Kidney glomerular epithelial cell (primary cell): ENCODE measurements at regions not wholly inside any gene's neighbourhood (a gene's known extent, or its start where the extent isn't known, plus 50 kb on each side); places are given as distances from the start of the nearest gene placed in this dataset.
"Not testable (repeated sequence)": the region's sequence is repeated elsewhere in the genome, so short reads cannot be mapped to it uniquely, and the experiment has no call there.

Experiments used
- DNase-seq: peaks from one replicate; lab custom pipeline; 2025; lab: John Stamatoyannopoulos, UW

DNA sequence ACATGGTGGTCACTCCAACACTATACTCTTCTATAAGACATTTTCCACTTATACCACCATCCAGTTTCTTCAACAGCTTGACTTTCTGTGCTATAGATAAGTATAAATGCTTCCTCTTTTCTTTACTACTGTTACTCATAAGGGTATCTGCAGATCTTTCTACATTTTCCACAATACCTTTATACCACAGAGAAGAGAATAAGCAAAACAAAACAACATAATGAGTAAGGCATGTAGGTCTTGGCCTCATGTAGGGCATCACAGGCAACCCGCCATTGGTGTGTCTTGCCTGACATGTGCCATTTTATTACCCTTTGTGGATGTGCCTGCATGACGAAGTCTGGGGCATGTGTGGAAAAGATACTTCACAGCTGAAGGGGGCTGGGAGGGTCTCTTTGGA, 265.3 kb upstream of the STARD13 start:
- DNase-seq, result no peak

DNA sequence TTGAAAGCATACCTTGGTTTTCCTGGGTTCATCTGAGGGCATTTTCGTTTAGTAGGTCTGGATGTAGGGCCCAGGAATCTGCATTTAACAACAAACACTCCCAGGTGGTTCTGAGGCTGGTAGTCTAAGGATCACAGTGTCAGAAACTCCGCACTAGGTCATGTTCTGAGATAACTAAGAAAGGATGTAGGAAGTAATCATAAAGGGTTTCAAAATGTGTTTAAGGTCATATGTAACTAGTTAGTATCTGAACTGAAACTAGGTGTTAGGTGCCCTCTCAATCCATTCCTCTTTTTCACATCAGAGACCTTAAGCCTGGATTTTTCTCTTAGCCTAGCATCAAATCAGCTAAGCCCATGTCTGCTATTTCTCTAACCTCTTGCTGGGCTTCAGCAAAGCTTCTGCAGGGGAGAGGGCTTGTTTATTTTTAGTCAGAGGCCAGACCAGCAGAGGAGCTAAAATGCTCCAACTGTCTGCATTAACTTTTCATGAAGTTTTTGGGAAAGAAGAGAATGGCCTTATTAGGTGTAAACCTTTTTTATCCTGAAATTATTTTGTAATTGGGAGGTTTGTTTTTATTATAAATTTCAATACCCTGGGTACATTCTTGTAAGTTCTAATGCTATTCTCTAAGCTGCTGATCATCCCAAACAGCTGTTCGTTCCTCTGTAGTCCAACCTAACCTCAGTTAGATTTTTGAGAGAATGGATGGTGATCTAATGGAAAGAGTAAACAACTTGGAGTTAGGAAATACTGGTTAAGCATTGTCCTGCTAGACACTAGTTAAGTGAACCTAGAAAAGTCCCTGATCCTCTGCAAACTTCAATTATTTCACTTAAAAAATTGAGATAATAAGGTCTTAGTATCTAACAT, 262.8 kb upstream of the RFC3 start:
- no peak for DNase-seq

DNA sequence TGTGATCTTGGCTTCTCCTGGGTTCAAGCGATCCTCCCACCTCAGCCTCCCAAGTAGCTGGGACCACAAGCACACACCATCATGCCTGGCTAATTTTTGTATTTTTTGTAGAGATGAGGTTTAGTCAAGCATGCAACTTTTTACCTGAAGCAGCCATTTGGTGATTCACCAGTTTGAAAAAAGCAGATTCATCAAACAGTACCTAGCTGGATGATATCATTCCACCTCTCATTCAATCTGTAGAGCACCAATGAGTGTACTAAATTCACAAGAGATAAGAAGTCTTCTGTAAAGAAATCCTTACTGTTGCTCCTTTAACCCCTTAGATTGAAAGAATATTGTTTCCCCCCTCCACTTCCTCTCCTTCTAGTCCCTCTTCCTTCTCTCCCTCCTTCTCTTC, 261.1 kb upstream of the RFC3 start:
- peak; percentile 82 for DNase-seq

DNA sequence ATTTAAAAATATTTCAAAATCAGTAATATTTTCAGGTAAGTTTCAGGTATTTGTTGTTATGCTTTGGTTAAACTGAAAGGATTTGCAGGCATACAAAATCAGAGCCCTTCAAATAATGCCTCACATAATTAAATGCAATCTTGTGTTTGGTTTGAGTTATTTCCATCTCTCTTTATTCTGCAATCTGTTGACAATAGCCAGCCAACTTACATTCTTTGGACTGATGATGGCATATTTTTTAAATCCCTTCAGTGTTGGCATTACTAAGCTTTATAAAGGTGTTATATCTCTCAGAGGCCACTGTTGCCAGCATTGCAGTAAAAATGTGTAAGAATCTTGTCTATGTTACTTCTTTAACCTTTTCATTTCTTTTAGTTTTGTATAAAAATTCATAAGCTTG, 257.2 kb upstream of the RFC3 start:
- no peak for DNase-seq

DNA sequence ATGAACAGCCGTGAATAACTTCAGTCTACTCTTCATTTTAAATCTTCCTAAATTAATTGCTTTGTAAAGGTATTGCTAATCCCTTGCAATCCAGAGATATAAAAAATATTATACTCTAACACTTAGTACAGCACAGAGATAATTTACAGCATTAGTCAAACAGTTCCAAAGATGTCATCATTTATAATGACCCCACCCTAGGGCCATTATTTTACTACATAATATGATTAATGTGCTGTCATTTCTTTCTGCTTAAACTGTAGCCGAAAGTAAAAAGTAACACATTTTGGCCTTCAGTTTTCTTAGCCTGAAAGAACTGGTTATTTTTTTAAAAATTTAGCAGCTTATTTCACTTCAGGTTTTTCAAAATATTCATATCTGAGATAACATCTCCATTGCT, 256.3 kb upstream of the RFC3 start:
- no peak for DNase-seq

DNA sequence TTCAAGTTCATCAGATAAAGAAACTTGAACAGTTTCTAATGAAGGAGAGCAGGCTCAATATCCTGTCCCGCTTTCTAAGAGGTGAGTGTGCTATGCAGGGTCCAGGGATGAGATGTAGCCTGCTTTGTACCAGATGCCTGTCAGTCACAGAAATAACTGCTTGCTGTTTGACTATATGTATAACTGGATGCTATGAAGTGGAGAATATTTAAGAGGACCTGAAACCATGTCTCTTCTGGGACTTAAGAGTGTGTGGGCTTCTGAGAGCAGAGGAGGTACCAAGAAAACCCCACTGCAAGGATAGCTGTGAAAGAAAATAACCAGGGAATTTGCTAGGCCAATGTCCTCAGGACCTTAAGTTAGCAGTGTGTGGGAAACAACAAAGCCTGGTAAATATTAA, 246.3 kb upstream of the RFC3 start:
- no peak for DNase-seq

DNA sequence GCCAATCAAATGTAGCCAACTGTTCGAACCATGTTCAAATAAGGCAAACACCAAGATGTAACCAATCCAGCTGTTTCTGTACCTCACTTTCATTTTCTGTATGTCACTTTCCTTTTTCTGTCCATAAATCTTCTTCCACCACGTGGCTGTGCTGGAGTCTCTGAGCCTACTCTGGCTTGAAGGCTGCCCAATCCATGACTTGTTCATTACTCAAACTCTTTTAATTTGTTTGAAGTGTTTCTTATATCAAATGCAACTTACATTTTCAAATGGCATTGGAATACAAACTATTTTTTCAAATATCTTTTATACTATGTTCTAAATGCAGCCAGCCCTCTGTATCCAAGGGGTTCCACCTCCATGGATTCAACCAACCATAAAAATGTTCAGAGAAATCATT, 245.6 kb upstream of the RFC3 start:
- not testable (repeated sequence) for DNase-seq

DNA sequence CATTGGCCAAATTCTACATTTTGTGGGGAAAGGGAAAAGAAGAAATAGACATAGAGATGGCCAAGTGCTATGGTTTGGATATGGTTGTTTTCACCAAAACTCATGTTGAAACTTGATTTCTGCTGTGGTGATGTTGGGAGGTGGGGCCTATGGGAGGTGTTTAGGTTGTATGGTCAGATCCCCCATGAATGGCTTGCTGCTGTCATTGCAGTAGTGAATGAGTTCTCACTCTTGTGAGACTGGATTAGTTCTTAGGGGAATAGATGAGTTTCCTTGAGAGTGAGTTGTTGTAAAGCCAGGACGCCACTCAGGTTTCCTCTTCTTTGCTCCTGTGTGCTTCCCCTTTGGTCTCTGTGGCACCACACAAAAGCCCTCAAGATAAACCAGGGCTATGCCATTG, 242.6 kb upstream of the RFC3 start:
- DNase-seq, result no peak

DNA sequence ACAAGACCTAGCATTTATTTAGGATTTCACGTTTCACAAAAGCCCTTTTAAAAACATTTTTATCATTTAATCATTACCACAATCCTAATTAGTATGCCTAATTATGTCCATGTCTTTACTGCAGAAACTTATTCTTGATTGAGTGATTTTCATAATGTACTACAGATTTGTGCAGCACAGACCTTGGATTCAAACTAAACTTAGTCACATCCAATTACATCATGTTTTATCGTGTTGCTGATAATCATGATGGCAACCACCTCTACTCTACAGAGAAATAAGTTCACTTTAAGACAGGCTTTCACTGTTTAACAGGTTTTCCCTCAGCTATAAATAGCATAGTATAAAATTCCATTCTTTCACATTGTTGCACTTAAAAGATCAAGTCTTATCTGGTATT, 240.9 kb upstream of the RFC3 start:
- DNase-seq, result no peak

DNA sequence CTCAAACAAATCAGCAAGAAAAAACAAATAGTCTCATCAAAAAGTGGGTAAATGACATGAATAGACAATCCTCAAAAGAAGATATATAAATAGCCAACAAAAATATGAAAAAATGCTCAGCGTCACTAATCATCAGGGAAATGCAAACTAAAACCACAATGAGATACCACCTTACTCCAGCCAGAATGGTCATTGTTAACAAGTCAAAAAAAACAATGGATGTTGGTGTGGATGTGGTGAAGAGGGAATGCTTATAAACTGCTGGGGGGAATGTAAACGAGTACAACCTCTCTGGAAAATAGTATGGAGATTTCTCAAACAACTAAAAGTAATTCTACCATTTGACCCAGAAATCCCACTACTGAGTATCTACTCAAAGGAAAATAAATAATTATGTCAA, 239.2 kb upstream of the RFC3 start:
- DNase-seq, result no peak

DNA sequence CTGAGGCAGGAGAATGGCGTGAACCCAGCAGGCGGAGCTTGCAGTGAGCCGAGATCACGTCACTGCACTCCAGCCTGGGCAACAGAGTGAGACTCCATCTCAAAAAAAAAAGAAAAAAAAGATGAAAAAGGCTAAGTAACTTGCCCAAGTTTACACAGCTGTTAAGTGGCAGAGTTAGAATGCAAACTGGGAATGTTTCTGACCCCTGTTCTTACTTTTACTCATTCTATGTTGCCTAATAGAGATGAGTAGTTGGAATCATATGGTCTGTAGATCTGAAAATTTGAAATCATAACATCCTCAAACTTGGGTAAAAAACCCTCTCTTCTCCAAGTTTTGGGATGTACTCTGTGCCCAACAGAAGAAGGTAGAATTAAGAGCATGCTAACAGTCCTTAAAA, 235.8 kb upstream of the RFC3 start:
- no peak for DNase-seq

DNA sequence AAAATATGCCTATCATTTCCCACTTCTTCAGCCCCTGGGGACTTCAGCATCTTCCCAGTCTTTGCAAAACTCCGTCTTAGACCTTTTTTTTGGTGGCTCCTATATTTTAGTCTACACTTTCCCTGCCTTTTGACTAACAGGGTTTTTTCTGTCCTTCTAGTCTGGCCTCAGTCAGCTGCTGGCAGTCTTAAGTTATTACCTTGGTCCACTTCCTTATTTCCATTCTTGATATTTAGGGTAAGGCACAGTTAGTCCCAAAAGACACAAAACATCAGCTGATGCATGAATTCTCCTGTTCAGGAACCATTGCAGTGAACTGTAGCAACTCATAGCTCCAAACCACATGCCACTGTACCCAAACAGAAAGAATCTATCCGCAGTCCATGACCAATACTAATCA, 234.6 kb upstream of the RFC3 start:
- DNase-seq, result no peak

DNA sequence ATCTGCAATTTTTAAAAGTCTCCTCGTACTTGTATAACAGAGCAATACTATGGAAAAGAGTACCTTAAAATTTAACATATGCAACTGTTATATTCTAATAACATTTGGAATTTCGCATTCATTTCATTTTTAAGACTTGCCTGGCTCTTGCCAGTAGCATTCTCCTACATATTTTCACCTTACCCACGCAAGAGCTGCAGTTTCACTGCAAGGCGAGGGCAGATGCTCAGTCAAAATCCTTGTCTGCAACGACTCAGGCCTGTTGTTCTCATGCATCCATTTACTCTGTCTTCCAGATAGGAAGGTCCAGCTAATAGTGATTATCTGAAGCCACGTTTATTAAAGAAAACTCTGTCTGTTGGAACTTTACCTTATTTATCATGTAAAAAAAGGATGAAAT, 227.0 kb upstream of the RFC3 start:
- DNase-seq, result no peak

DNA sequence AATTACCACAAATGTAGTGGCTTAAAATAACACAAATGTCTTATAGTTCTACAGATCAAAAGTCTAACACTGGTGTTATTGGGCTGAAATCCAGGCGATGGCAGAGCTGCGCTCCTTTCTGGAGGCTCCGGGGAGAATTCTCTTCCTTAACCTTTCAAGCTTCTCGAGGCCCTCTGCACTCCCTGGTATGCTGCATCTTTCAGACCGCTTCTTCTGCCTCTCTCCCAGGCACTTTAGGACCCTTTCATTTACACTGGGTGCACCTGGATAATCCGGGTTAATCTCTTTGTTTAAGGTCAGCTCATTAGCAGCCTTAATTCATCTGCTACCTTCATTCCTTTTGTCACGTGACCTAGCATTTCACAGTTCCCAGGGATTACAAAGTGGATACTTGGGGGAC, 211.3 kb upstream of the RFC3 start:
- no peak for DNase-seq

DNA sequence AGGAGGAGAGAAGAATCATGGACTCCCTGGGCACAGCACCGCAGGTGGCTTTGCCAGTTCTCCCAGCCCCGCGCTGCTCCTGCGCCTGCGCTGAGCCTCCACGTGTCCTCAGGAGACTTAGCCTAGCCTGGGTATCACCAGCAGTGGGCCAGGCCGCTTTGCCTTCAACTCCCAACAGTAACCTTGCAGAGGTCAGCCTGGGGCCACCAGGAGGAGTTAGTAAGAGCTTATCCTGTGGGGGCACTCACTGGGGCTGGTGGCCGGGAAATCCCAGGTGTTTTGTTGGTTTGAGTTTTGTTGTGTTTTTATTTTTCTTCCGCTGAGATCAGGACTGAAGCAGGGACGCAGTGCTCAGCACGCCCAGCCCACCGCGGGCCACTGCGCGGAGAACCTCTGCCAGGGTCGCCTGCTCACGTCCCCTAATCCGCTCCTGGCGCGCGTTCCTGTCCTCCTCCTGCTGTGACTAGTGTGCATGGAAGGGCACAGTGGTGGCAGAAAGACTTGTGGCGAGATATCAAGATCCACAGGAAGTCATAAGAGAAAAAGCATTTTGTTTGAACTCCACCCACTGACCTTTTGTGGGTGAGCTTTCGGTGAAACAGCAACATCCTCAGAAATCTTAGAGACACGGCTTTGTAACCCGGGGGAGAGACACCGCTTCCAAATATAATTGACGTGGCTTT, 207.4 kb upstream of the RFC3 start:
- DNase-seq, result peak; percentile 47

DNA sequence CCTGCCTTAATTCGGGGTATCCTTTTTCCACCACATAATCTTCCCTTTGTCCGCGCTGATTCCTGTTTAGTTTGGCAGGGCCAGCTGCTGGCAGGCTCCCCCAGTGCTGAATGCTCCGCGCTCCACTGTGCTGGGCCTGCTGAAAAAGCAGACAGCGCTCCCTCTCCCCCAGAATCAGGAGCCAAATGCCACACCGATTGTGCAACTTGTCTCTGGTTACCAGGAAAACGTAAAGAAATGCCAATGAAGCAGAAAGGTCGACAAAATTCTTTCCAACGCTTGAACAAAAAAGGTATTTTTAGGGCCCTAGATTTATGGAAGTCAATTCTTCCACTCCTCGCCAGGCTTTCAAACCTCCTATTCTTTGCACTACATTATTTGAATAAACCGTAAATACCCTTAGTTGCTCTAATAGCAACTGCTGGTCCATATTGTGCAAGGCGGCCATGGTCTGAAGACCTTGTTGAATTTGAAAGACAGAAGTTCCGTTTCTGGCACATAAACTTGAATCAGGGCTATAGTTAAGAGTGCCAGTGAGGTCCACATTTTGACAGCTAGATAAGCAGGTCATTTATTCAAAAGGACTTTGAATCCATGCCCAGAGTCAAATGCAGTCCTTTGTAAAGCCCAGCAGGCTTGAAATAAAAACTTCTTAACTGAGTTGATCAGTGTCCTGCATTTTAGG, 206.7 kb upstream of the RFC3 start:
- DNase-seq, result peak; percentile 82

DNA sequence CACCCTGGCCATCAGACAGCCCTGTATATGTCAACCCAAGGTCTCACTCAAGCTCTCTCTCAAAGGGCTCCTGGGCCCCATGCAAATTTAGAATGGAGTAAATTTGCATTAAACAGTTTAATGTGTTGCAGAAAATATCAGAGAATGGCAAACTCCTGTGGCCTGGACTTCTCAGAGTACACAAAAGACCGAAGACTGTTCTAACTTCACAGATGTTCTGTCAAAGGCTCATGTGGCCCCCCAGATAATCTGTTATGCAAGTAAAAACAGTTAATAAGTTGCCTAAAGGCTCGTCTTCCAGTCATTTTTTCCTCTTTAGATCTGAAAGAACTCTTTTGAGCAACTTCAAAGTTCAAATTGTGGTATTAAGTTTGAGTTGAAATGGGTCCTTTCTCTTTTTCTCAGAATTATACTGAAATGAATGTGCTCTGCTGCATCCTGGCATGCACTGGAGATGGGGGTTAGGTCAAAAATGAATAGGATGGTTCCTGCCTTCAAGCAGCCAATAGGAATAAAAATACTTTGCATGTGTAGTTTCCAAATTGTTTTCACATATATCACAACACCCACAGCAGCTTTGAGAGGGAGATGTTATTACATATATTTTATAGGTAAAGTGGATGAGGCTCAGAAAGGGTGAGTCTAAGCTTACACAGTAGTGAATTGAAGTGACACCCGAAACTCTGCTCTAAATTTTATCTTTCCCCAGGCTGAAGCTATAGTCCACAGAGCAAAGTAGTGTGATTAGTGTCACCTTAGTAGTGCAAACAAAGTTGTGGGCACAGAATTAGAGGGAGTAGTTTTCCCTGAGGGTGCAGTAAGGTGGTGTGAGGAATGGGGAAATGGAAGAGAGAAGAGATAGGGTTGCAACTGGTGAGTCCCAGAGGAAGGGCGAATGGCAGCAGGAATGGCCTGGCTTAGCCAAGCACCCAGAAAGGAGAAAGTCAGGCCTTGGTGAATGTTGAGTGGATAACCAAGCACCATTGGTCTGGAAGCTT, 205.0 kb upstream of the RFC3 start:
- DNase-seq, result no peak

DNA sequence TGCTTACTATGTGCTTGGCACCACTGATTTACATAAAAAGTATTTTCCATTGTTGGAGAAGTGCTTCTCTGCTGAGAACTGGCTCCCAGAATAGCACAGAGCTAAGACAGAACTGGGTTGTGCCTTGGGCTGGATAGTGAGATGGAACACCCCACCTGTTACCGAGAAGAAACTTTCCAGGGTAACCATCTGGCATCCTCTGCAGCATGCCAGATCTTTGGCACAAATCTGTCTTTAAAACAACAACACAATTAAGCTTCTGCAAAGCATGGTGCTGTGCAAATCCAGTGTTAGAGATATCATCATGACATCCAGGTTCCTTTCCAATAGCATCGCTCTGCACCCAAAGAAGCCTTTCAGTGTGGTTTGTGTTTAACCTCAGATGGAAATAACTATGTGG, 202.5 kb upstream of the RFC3 start:
- no peak for DNase-seq

DNA sequence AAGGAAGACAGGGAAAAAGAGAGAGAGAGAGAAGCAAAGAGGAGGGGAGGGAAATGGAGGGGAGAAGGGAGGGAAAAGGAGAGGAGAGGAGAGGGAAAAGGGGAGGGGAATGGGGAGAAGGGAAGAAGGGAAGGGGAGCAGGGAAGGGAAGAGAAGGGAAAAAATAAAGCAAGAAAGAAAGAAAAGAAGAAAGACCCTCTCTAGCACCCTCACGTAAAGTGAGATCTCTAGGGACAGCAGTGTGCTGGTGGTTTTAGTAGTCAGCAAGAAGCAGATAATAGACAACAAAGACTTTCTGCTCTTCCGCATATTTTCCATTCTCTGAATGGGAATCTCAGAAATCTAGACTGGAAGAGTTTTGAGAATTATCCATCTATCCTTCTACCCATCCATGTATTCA, 201.8 kb upstream of the RFC3 start:
- DNase-seq, result no peak

DNA sequence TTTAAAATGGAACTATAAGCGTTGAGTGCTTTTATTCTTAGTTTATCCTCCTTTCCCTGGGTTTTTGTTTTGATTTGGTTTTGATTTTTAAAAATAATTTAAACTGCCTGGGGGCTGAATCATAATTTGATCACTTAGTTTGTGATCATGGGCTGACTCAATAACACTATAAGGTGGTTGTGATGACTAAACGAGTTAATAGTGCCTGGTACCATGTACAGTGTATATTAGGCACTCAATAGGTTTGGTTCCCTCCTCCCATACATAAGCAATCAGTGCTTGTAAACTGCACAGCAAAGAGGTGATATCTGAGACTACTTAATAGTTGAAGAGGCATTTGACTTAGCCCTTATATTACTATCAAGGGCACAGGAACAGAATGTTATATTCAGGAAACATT, 200.9 kb upstream of the RFC3 start:
- no peak for DNase-seq

DNA sequence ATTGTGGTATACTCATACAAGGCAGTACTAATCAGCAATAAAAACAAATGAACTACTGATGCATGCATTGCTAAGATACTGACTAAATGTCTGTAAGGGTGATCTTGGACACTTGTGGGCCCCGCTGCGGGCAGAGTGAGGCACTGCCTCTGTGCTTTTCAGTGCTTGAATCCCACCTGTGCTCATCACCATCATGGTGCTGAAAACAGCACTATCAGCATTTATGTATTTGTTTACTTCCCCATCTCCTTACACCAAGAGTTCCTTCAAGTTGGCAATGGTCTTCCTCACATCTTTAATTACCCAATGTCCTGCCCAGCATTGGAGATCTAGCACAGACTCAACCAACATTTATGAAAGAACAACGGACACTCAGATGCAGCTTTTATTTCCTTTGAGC, 193.7 kb upstream of the RFC3 start:
- no peak for DNase-seq

DNA sequence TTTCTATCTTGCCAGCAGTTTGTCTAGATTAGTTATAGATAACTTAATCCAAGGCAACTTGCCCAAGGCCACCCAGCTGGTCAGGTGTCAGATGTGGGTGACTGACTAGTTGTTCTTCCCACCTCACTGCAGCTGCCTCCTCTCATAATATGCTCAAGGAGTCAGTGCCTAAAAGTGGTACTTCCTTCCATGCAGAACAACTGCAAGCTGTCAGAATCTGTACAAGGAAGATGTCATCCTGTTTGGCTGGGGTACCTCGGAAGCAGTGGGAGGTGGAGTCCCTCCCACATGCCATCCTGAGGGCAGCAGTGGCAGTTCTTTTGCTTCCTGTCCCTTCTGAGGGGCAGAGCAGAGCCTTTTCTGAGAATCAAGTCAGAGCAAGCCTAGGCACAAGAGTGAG, 193.2 kb upstream of the RFC3 start:
- DNase-seq, result no peak
